Upper lobe of left lung (tissue), 6 donors: ENCODE measurements at regions not wholly inside any gene's neighbourhood (a gene's known extent, or its start where the extent isn't known, plus 50 kb on each side); places are given as distances from the start of the nearest gene placed in this dataset.
A peak's percentile ranks its signal among the peaks of the same experiment; 100 is the strongest.
"Not testable (repeated sequence)": the region's sequence is repeated elsewhere in the genome, so short reads cannot be mapped to it uniquely, and the experiment has no call there.

Experiments used
- ATAC-seq, 2 donors: fragments of 200-7000 bp; cut with Tn5 transposase; one replicate each; pipeline ENCODE4 v1.9.1; 2022; ENCODE audit warnings: mild to moderate bottlenecking in 2 of 2, moderate library complexity in 2 of 2; ENCODE audit not compliant: low FRiP score in 2 of 2
- DNase-seq, 2 donors: peaks; one replicate each; pipeline ENCODE4 v3.0.0-alpha.2; 2019 to 2020
- H3K27ac ChIP-seq, 4 donors: fragments of 200-600 bp; sonication (generic); one replicate each; pipeline ENCODE4 v1.5.1; 2016 to 2019
- H3K27me3 ChIP-seq, 4 donors: fragments of 200-600 bp; sonication (generic); one replicate each; pipeline ENCODE4 v1.5.1; 2017 to 2019
- H3K36me3 ChIP-seq, 4 donors: fragments of 200-600 bp; sonication (generic); one replicate each; pipeline ENCODE4 v1.5.1; 2016 to 2019
- H3K4me1 ChIP-seq, 4 donors: fragments of 200-600 bp; sonication (generic); one replicate each; pipeline ENCODE4 v1.5.1; 2018 to 2019
- H3K4me3 ChIP-seq, 4 donors: fragments of 200-600 bp; sonication (generic); one replicate each; pipeline ENCODE4 v1.5.1; 2017 to 2019; ENCODE audit warnings: mild to moderate bottlenecking in 2 of 4, moderate library complexity in 1 of 4
- H3K9me3 ChIP-seq, 4 donors: fragments of 200-600 bp; sonication (generic); one replicate each; pipeline ENCODE4 v1.5.1; 2018 to 2019
- CTCF ChIP-seq, 6 experiments: fragments of 450-650 bp in 4 of 6; fragments of 200-600 bp in 2 of 6; sonication (generic) in 2 of 6; IDR thresholded peaks; one replicate each; pipeline ENCODE4 v1.5.1; 2016 to 2019; ENCODE audit warnings: antibody characterized with exemption in 6 of 6
- EP300 ChIP-seq, 4 donors: sonication (generic); formaldehyde crosslinking; IDR thresholded peaks; one replicate each; pipeline ENCODE4 v1.5.1; 2017; ENCODE audit warnings: antibody characterized with exemption in 4 of 4, control low read depth in 2 of 4
- POLR2A ChIP-seq, 4 donors: fragments of 450-650 bp; IDR thresholded peaks; one replicate each; pipeline ENCODE4 v1.5.1; 2016 to 2017; ENCODE audit warnings: antibody characterized with exemption in 4 of 4, mild to moderate bottlenecking in 2 of 4
- POLR2AphosphoS5 ChIP-seq, 2 donors: sonication (generic); formaldehyde crosslinking; IDR thresholded peaks; one replicate each; pipeline ENCODE4 v1.5.1; 2017; ENCODE audit warnings: antibody characterized with exemption in 2 of 2
- WGBS, 2 donors: methylation state at CpG; one replicate each; pipeline ENCODE4 v1.1.5; 2017 to 2018; 5-methylcytosine and 5-hydroxymethylcytosine counted together
- donor health status: DM: no; HTN: no; CAD: no; lungs with moderate emphysema.
- donor health status: DM: no; HTN: yes; CAD: no; lungs with severe emphysema.

DNA sequence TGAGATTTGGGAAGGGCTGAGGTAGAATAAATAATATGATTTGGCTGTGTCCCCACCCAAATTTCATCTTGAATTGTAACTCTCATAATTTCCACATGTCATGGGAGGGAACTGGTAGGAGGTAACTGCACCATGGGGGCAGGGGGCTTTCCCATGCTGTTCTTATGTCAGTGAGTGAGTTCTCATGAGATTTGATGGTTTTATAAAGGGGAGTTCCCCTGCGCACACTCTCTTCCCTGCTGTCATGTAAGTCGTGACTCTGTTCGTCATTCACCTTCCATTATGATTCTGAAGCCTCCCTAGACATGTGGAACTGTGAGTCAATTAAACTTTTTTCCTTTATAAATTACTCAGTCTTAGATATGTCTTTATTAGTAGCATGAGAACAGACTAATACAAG lies 115.5 kb upstream of the STARD4 start:
- WGBS, 2 donors = 80 to 92% methylated on average over 3 of the region's 3 CpGs
- H3K4me1 ChIP-seq = no peaks in the 10 kb centered on the region
- TF ChIP-seq POLR2A (IDR thresholded peaks at IDR 0.05) = no peak
- no peak for TF ChIP-seq POLR2AphosphoS5 (IDR thresholded peaks at IDR 0.05)
- no peak for TF ChIP-seq CTCF (IDR thresholded peaks at IDR 0.05)
- TF ChIP-seq EP300 (IDR thresholded peaks at IDR 0.05) = no peak
- H3K36me3 ChIP-seq = no peaks in the 10 kb centered on the region
- no peak for ATAC-seq
- H3K4me3 ChIP-seq = no peak overlapping the region
- no peaks in the 10 kb centered on the region for H3K9me3 ChIP-seq
- DNase-seq = no peak
- H3K27me3 ChIP-seq = no peaks in the 10 kb centered on the region
- H3K27ac ChIP-seq = no peak overlapping the region

- no peak overlapping the region for H3K4me3 ChIP-seq
- WGBS, 2 donors = 92 to 93% methylated on average over 2 of the region's 2 CpGs
Observed at GRCh38 chr5:111626473-111627148, 114.3 kb upstream of the STARD4 start.

GRCh38 chr5:111618623-111619271 lies 106.4 kb upstream of the STARD4 start:
- TF ChIP-seq POLR2A (IDR thresholded peaks at IDR 0.05) (no peak), CTCF (IDR thresholded peaks at IDR 0.05) (no peak), EP300 (IDR thresholded peaks at IDR 0.05) (no peak), POLR2AphosphoS5 (IDR thresholded peaks at IDR 0.05) (no peak)
- H3K9me3 ChIP-seq = no peaks in the 10 kb centered on the region
- H3K27me3 ChIP-seq = no peaks in the 10 kb centered on the region
- no peak overlapping the region for H3K27ac ChIP-seq
- no peaks in the 10 kb centered on the region for H3K4me1 ChIP-seq
- WGBS, 2 donors = 86 to 88% methylated on average over 5 of the region's 5 CpGs
- no peaks in the 10 kb centered on the region for H3K36me3 ChIP-seq
- DNase-seq (no peak), ATAC-seq (no peak)
- H3K4me3 ChIP-seq = no peak overlapping the region

More at GRCh38 chr5:111626473-111627148, 114.3 kb upstream of the STARD4 start:
- DNase-seq = no peak
- Histone ChIP-seq H3K36me3 (no peaks in the 10 kb centered on the region), H3K27ac (no peak overlapping the region), H3K27me3 (no peaks in the 10 kb centered on the region), H3K9me3 (no peaks in the 10 kb centered on the region), H3K4me1 (no peaks in the 10 kb centered on the region)
- no peak for ATAC-seq
- no peak for TF ChIP-seq EP300 (IDR thresholded peaks at IDR 0.05)
- TF ChIP-seq CTCF (IDR thresholded peaks at IDR 0.05) = no peak
- no peak for TF ChIP-seq POLR2AphosphoS5 (IDR thresholded peaks at IDR 0.05)
- no peak for TF ChIP-seq POLR2A (IDR thresholded peaks at IDR 0.05)

DNA sequence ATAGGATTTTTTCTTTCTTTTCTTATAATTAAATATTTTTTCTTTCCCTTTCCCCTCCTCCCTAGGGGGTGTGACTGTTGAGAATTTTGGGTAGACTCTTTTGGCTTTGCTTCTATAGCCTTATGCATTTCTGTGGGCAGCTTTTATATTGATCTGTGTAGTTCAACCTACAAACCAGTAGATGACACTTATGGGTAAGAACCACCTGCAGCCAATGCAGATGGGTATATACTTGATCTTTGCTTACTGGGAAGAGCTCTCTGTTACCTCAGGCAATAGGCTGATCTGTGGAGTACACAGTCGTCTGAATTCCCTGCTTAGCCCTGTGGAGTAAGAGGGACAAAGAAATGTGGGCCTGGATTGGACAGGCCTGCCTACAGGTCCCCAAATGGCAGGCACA lies 102.7 kb upstream of the STARD4 start:
- 80 to 96% methylated on average over 1 of the region's 1 CpG for WGBS, 2 donors
- no peak for ATAC-seq
- TF ChIP-seq EP300 (IDR thresholded peaks at IDR 0.05) = no peak
- TF ChIP-seq POLR2A (IDR thresholded peaks at IDR 0.05) = no peak

DNA sequence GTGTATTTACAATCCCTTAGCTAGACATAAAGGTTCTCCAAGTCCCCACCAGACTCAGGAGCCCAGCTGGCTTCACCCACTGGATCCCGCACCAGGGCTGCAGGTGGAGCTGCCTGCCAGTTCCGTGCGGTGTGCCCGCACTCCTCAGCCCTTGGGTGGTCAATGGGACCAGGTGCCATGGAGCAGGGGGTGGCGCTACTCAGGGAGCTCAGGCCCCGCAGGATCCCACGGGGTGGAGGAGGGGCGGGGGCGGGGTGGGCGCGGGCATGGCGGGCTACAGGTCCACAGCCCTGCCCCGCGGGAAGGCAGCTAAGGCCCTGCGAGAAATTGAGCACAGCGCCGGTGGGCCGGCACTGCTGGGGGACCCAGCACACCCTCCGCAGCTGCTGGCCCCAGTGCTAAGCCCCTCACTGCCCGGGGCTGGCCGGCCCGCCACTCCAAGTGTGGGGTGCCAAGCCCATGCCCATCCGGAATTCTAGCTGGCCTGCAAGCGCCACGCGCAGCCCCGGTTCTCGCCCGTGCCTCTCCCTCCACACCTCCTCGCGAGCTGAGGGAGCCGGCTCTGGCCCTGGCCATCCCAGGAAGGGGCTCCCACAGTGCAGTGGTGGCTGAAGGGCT lies 99.8 kb upstream of the STARD4 start:
- ATAC-seq, H3K27ac ChIP-seq, H3K27me3 ChIP-seq, H3K4me1 ChIP-seq, H3K4me3 ChIP-seq, H3K36me3 ChIP-seq, H3K9me3 ChIP-seq: not testable (repeated sequence)
- 94 to 97% methylated on average over 19 to 23 of the region's 32 CpGs for WGBS, 2 donors
- peak in 1 of 2 donors; percentile 78 for DNase-seq

More for the DNA sequence above, 102.7 kb upstream of the STARD4 start:
- Histone ChIP-seq H3K27ac (no peak overlapping the region), H3K4me1 (no peaks in the 10 kb centered on the region), H3K27me3 (no peaks in the 10 kb centered on the region), H3K9me3 (no peaks in the 10 kb centered on the region), H3K36me3 (no peaks in the 10 kb centered on the region), H3K4me3 (no peak overlapping the region)
- DNase-seq = no peak
